Hematopoietic multipotent progenitor cell treated with erythropoietin and hydrocortisone succinate and interleukin-3 and kit ligand, for 6 days (in vitro differentiated cells): ENCODE measurements at regions not wholly inside any gene's neighbourhood (a gene's known extent, or its start where the extent isn't known, plus 50 kb on each side); places are given as distances from the start of the nearest gene placed in this dataset.

Source experiments
- DNase-seq: peaks from one replicate; pipeline ENCODE4 v3.0.0-alpha.2; 2015

DNA sequence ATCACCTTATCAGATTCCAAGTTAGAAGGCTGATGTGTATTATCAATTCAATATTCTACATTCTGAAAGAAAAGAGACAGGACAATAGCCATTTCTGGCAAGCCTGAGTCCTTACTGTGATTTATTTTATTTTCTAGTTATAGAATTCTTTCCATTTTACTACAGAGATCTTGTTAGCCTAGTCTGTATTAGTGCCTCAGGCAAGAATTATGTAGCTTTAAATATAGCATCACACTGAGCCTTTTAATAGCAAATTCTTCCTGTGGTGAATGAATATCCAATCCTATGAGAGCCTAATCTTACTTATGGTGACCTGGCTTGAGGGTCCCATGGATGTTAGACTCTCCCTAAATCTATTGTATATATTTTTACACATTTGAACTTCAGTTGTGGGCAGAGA is 732.8 kb upstream of the CITED2 start:
- no peak for DNase-seq

DNA sequence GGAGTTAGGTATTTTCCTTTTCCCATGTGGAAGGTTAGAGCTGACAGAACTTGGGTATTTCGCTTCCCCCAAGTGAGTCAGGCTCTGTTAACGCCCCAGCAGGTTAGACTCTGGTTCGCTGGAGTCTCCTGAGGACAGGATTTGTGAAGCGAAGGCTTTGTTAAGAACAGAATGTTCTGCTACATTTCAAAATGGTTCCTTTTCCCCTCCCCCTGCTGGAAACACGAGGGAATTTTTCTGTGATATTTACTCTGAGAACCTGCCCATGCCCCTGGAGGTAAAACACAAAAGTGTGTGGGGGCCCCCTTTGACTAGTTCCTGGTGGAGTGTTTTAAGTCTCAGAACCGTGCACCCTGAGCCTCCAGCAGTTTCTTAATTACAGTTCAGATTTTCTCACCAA is 731.4 kb upstream of the CITED2 start:
- DNase-seq, result peak; percentile 37

DNA sequence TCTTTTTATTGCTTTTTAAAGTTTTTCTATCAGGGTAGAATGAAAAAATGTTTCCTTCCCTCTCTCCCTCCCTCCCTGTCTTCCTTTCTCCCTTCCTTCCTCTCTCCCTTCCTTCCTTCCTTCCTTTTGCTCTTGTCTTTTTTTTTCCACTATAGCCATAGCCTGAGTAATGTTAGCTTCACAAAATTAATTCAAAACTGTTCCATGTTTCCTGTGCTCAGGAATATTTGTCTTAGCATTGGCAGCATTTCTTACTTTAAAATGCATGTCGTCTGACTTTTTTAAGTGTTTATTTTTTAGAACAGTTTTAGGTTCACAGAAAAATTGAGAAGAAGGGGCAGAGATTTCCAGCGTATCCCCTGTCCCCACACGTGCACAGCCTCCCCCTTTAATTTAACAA is 730.8 kb upstream of the CITED2 start:
- DNase-seq, result no peak

GRCh38 chr6:140101818-140102217 is 727.4 kb upstream of the CITED2 start:
- DNase-seq, result no peak

GRCh38 chr6:140101367-140101766 is 726.9 kb upstream of the CITED2 start:
- no peak for DNase-seq

- DNase-seq, result no peak
Measured at GRCh38 chr6:140095532-140095931, 721.1 kb upstream of the CITED2 start.

GRCh38 chr6:140091895-140092294 is 717.4 kb upstream of the CITED2 start:
- DNase-seq, result no peak

- DNase-seq, result no peak
Measured at GRCh38 chr6:140090871-140091270, 716.4 kb upstream of the CITED2 start.

DNA sequence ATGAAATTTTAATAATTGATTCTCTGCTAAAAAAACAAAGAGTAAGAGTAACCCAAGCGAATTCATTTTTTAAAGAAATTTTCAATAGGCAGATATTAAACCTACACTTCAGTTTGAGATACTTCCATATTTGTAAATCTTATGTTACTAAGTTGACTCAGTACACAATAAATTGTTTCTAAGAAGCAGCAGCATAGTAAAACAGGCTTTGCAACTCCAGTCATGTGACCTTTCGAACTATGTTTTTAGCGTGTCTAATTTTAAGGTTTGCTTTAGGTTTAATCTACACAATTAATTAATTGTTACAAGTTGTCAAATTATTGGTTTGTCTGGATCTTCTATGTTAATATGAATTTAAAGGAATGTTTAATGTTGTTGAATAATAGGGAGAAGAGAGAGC is 708.9 kb upstream of the CITED2 start:
- no peak for DNase-seq

DNA sequence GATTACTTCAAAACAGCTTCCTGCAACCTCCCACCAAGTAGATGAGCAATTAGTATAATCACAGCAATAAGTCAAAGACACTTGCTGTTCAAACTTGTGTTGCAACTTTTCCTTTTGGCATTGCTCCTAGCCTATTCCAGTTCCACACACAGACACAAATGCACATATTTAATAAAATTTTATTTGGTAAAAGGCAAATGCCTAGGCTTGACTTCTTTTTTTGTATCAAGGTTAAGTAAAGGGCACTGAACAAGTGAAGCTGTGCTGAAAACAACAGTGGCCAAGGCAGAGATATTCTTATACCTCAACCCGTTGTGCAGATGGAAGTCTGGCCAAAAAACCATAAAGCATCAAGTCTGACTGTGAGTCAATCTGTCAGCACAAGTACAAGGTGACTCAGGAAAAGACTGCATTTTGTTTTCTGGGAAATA is 708.4 kb upstream of the CITED2 start:
- DNase-seq, result no peak

GRCh38 chr6:140079328-140079727 is 704.9 kb upstream of the CITED2 start:
- DNase-seq, result no peak

- DNase-seq, result no peak
Measured at GRCh38 chr6:140078561-140079125, 704.2 kb upstream of the CITED2 start.

DNA sequence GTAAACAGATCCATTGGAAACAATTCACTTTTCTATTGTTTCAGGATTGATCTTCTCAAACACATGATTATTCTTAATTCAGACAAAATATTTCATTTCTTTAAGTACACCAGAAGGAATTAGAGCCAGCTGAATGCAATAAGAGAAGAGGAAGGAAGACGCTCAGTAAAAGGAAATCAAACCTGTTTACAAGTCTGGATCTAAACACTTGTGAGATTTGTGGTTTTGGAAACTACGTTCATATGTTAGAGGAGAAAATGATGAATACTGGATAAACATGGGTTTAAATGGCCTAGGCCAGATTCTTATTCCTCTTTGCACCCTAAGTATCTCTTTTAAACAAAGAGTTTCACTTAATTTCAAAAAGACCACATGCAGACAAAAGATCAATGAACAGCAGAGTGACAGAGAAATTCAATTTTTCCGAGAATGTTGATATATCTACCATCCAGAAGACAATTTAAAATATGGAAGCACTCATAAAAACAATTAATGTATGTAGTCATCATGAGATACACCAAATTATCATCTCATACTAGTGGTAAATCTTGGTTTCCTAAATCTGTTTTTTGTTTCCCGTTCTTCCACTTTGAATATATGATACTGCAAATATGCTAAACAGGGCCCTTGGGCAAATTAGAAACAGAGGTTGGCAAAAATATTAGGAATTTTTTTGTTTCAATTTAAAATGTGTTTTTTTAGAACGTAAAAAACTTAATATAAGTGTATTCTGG is 703.5 kb upstream of the CITED2 start:
- no peak for DNase-seq

- DNase-seq, result no peak
Measured at GRCh38 chr6:140076105-140076504, 701.7 kb upstream of the CITED2 start.

- DNase-seq, result no peak
Measured at GRCh38 chr6:140073456-140073855, 699.0 kb upstream of the CITED2 start.

GRCh38 chr6:140071601-140072062 is 697.2 kb upstream of the CITED2 start:
- no peak for DNase-seq

- DNase-seq, result peak; percentile 13
Measured at GRCh38 chr6:140070846-140071473, 696.5 kb upstream of the CITED2 start.

DNA sequence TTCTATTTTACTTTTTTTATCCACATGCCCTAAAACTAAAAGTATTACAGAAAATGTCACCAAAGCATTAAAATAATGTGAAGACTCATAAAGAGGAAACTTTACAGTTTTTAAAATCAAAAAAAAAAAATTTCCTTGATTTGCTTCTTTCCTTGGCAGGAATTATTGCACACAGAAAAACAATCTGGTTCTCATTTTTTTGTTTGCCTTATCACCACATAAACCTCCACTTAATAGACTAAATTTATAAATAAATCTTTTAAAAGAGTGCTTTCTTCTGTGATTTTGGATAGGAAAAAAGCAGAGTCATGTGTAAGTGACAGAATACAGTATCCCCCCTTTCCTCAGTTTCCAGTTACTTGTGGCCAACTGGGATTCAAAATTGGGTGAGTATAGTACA is 695.1 kb upstream of the CITED2 start:
- no peak for DNase-seq

GRCh38 chr6:140068801-140069200 is 694.4 kb upstream of the CITED2 start:
- no peak for DNase-seq

DNA sequence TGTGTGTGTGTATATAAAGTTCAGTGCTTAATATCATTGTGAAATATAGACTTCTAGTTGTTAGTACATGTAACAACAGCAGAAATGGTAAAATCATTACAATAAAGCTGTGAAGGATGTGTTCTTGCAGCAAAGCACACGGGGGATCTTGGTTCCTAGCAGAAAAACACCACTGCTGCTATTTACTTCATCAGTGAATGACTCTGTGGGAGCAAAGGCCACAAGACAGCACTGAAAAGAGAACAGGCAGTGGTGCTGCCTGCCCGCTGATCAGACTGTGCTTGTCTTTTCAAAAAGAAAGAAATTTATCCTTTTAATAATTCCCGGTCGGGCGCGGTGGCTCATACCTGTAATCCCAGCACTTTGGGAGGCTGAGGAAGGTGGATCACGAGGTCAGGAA is 689.9 kb upstream of the CITED2 start:
- DNase-seq, result no peak

GRCh38 chr6:140063021-140063399 is 688.6 kb upstream of the CITED2 start:
- no peak for DNase-seq

DNA sequence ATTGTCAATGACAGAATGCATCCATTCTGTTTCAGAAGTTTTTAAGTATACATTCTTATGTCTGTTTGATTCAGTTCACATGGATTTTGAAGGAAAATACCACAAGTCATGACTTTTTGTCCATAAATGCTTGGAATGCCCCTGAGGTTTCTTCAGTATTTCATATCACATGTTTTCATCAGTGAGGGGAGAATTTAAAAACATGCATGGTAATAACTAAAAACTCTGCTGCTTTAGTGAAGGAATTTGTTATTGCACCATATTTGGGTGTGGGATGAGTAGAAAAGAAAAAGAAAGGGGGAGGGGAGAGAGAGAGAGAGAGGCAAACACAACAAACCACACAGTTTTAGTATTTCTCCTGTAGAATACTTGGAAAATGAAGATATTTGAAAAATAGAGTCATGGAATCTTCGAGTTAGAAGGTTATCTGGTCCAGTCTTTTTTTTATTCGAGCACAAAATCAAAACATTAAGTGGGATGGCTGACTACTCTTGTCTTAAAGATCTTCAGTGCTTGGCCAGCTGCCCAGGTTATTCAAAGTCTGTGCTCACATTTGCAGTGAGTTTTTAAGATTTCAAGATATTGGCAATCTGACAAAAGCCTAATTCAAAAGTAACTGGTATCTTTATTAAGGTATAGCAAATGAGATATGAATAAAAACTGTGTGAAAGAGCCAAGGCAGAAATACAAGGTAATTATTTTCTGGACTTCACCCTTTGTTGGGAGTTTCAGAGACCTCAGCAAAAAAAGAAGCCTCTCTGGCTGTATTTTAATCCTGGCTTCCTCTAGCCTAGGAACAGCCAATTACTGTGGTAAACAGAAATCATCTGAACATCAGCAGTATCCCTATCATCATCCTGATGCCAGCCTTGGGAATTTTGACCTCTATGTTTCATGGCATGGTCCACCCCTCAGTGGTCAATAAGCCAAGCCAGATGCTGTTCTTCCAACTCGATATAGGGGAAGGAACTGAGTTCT is 687.9 kb upstream of the CITED2 start:
- peak; percentile 31 for DNase-seq
